Endothelial cell of umbilical vein (primary cell): ENCODE measurements at regions not wholly inside any gene's neighbourhood (a gene's known extent, or its start where the extent isn't known, plus 50 kb on each side); places are given as distances from the start of the nearest gene placed in this dataset.

Source experiments
- BruUV-seq: library from RNA; stranded (reverse); fragments of 400-500 nt; replicated peaks from 2 replicates; lab custom pipeline; 2021; lab: Mats Ljungman, UMichigan
- CTCF ChIA-PET: fragments of 300-600, 350-600 bp; sonication (Branson Sonifier 250); formaldehyde crosslinking; loops from one replicate; lab custom pipeline; 2021; ENCODE audit warnings: antibody characterized with exemption, inconsistent platforms; lab: Charles Lee
- POLR2A ChIA-PET: fragments of 300-600, 350-600 bp; sonication (Branson Sonifier 250); formaldehyde crosslinking; loops from one replicate; lab custom pipeline; 2021; ENCODE audit warnings: antibody characterized with exemption, inconsistent platforms; lab: Charles Lee
- DNase-seq: peaks from one replicate; pipeline ENCODE4 v3.0.0-alpha.2; 2011; ENCODE audit warnings: low read depth, low spot score
- FAIRE-seq: peaks from 2 replicates; lab custom pipeline; 2011; peaks lifted over from hg19 to GRCh38; lab: Jason Lieb, UNC
- H2AFZ ChIP-seq: 2 replicates; pipeline ENCODE4 v1.6.0; 2012; ENCODE audit warnings: low read depth, low read length, control low read depth, inconsistent platforms
- H3K27ac ChIP-seq: 2 replicates; pipeline ENCODE4 v1.5.1; 2011; ENCODE audit warnings: low read depth, mild to moderate bottlenecking, control low read depth, low read length, moderate library complexity; ENCODE audit not compliant: insufficient read depth
- H3K27me3 ChIP-seq, 2 experiments: 2 replicates each; pipeline versions ENCODE4 v1.6.0 to v1.6.1; 2011; ENCODE audit warnings: low read length in 2 of 2, mixed read lengths in 1 of 2; ENCODE audit not compliant: control insufficient read depth in 2 of 2, insufficient read depth in 2 of 2
- H3K36me3 ChIP-seq, 2 experiments: 2 replicates in 1 of 2; 3 replicates in 1 of 2; pipeline ENCODE4 v1.5.1; 2011; ENCODE audit warnings: low read length in 2 of 2, mild to moderate bottlenecking in 1 of 2, moderate library complexity in 1 of 2; ENCODE audit not compliant: control insufficient read depth in 2 of 2, insufficient read depth in 2 of 2; ENCODE audit errors: extremely low read depth in 1 of 2
- H3K4me1 ChIP-seq: 3 replicates; pipeline ENCODE4 v1.5.1; 2011; ENCODE audit warnings: mild to moderate bottlenecking, low read length; ENCODE audit not compliant: control insufficient read depth, insufficient read depth; ENCODE audit errors: extremely low read depth
- H3K4me2 ChIP-seq: 2 replicates; pipeline ENCODE4 v1.6.1; 2011; ENCODE audit warnings: low read length, control low read depth, mixed read lengths; ENCODE audit not compliant: insufficient read depth
- H3K4me3 ChIP-seq, 3 experiments: fragments of 200-600 bp in 1 of 3; sonication (generic), shearing (Covaris generic) in 1 of 3; replicated peaks in 1 of 3; 2 replicates each; pipeline ENCODE4 v1.5.1; 2011 to 2016; ENCODE audit warnings: control low read depth in 3 of 3, low read length in 3 of 3, mild to moderate bottlenecking in 2 of 3, inconsistent platforms in 1 of 3, low read depth in 1 of 3, moderate library complexity in 1 of 3; ENCODE audit not compliant: insufficient read depth in 1 of 3
- H3K79me2 ChIP-seq: 2 replicates; pipeline ENCODE4 v1.6.0; 2012; ENCODE audit warnings: low read length, inconsistent platforms; ENCODE audit not compliant: control insufficient read depth, insufficient read depth
- H3K9ac ChIP-seq: replicated peaks from 2 replicates; pipeline ENCODE3; 2011; ENCODE audit warnings: low read length, control low read depth; ENCODE audit not compliant: insufficient read depth; ENCODE audit errors: extremely low read depth
- H3K9me1 ChIP-seq: replicated peaks from 3 replicates; pipeline ENCODE4 v1.6.0; 2011; ENCODE audit warnings: mild to moderate bottlenecking, low read length; ENCODE audit not compliant: control insufficient read depth, insufficient read depth; ENCODE audit errors: extremely low read depth
- H3K9me3 ChIP-seq: replicated peaks from 2 replicates; pipeline ENCODE4 v1.5.1; 2012; ENCODE audit warnings: low read length, inconsistent platforms; ENCODE audit not compliant: control insufficient read depth, insufficient read depth
- H4K20me1 ChIP-seq: replicated peaks from 2 replicates; pipeline ENCODE3; 2011; ENCODE audit warnings: mild to moderate bottlenecking, low read length; ENCODE audit not compliant: control insufficient read depth, insufficient read depth; ENCODE audit errors: extremely low read depth
- CTCF ChIP-seq, 2 donors: IDR thresholded peaks; 1 replicate in 1 of 2; 2 replicates in 1 of 2; pipeline ENCODE4 v1.5.1; 2011; ENCODE audit warnings: low read length in 2 of 2, mild to moderate bottlenecking in 2 of 2, moderate library complexity in 2 of 2, control low read depth in 1 of 2, inconsistent platforms in 1 of 2, low read depth in 1 of 2; ENCODE audit not compliant: insufficient read depth in 1 of 2; ENCODE audit errors: extremely low read depth in 1 of 2
- EZH2 ChIP-seq: IDR thresholded peaks from 2 replicates; pipeline ENCODE4 v1.6.1; 2012; ENCODE audit warnings: borderline replicate concordance, low read depth, mild to moderate bottlenecking, moderate library complexity, low read length, inconsistent platforms; ENCODE audit not compliant: severe bottlenecking
- FOS ChIP-seq: IDR thresholded peaks from 2 replicates; pipeline ENCODE4 v1.6.1; 2011; ENCODE audit warnings: mild to moderate bottlenecking, low read length, moderate library complexity, borderline replicate concordance; ENCODE audit not compliant: insufficient read depth
- GATA2 ChIP-seq: IDR thresholded peaks from 2 replicates; pipeline ENCODE4 v1.7.0; 2011; ENCODE audit warnings: low read depth, mild to moderate bottlenecking, moderate library complexity, mixed read lengths, low read length; ENCODE audit not compliant: insufficient read length, insufficient read depth
- JUN ChIP-seq: IDR thresholded peaks from 2 replicates; pipeline ENCODE4 v1.6.1; 2011; ENCODE audit warnings: borderline replicate concordance, low read depth; ENCODE audit not compliant: insufficient read length, insufficient read depth
- MAX ChIP-seq: IDR thresholded peaks from 2 replicates; pipeline ENCODE4 v1.6.1; 2011; ENCODE audit not compliant: insufficient read depth, insufficient read length
- MYC ChIP-seq: IDR thresholded peaks from one replicate; pipeline ENCODE4 v1.6.1; 2011; ENCODE audit warnings: mild to moderate bottlenecking, low read depth, low read length
- POLR2A ChIP-seq: IDR thresholded peaks from 2 replicates; pipeline ENCODE4 v1.6.1; 2012; ENCODE audit warnings: low read depth, mild to moderate bottlenecking, control low read depth, low read length
- POLR2AphosphoS5 ChIP-seq: IDR thresholded peaks from 2 replicates; pipeline ENCODE4 v1.6.1; 2012; ENCODE audit warnings: low read depth, mild to moderate bottlenecking, control low read depth, low read length, moderate library complexity; ENCODE audit not compliant: insufficient read depth
- dilution Hi-C: fragments of 300-500 bp; cut with MboI; formaldehyde crosslinking; loops from one replicate; pipeline ENCODE4 v1.15.0; 2019; ENCODE audit warnings: low sequenced_read_pairs; ENCODE audit not compliant: extremely low pct_ligation_motif_present
- intact Hi-C: fragments of 100-400 bp; cut with micrococcal nuclease; formaldehyde crosslinking; loops from one replicate; pipeline ENCODE4 v1.10.0; 2022

DNA sequence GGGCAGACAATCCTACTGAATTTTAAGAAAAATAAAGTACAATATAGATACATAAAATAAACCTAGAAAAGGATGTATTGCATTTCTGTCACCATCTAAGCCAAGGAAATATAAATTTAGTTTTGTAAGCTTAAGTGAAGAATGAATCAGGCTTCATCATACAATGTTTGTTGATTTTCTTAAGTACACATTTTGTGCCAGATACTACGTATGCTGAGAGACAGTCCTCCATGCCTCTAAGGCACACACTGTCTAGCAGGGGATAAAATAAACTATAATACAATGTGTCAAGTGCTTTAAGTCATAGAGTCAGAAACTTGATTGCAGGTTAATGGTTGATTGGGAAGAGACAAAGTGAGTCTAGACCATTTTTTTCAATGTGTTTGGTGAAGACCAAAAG lies 465.7 kb downstream of the TBC1D4 start:
- no peak for DNase-seq
- H3K9ac ChIP-seq: no peak overlapping the region
- no peaks in the 10 kb centered on the region for H3K36me3 ChIP-seq
- no peak for FAIRE-seq
- H3K27me3 ChIP-seq: no peaks in the 10 kb centered on the region
- no peak overlapping the region for H3K4me2 ChIP-seq
- no peak overlapping the region for H3K4me3 ChIP-seq
- dilution Hi-C loops (no loop called here), intact Hi-C loops (no loop called here)
- H3K27ac ChIP-seq: no peak overlapping the region
- BruUV-seq: no TSS peak
- H3K9me3 ChIP-seq: no peaks in the 10 kb centered on the region
- POLR2A ChIA-PET: no interaction called here
- TF ChIP-seq JUN: no peak
- no peak for TF ChIP-seq POLR2AphosphoS5
- TF ChIP-seq MYC: no peak
- TF ChIP-seq EZH2: no peak
- no peak for TF ChIP-seq CTCF (IDR thresholded peaks at IDR 0.05; ENCODE audit: extremely low read depth in 1 of 2, insufficient read depth in 1 of 2, low read depth in 1 of 2, low read length in 2 of 2)
- TF ChIP-seq MAX: no peak
- TF ChIP-seq FOS: no peak
- TF ChIP-seq GATA2: no peak
- TF ChIP-seq POLR2A: no peak
- H3K9me1 ChIP-seq: no peaks in the 10 kb centered on the region
- H3K79me2 ChIP-seq: no peaks in the 10 kb centered on the region
- H2AFZ ChIP-seq: no peak overlapping the region
- no peaks in the 10 kb centered on the region for H4K20me1 ChIP-seq
- no peaks in the 10 kb centered on the region for H3K4me1 ChIP-seq
- CTCF ChIA-PET: no interaction called here
